ENCODE measurements at regions not wholly inside any gene's neighbourhood (a gene's known extent, or its start where the extent isn't known, plus 50 kb on each side); places are given as distances from the start of the nearest gene placed in this dataset.

DNA sequence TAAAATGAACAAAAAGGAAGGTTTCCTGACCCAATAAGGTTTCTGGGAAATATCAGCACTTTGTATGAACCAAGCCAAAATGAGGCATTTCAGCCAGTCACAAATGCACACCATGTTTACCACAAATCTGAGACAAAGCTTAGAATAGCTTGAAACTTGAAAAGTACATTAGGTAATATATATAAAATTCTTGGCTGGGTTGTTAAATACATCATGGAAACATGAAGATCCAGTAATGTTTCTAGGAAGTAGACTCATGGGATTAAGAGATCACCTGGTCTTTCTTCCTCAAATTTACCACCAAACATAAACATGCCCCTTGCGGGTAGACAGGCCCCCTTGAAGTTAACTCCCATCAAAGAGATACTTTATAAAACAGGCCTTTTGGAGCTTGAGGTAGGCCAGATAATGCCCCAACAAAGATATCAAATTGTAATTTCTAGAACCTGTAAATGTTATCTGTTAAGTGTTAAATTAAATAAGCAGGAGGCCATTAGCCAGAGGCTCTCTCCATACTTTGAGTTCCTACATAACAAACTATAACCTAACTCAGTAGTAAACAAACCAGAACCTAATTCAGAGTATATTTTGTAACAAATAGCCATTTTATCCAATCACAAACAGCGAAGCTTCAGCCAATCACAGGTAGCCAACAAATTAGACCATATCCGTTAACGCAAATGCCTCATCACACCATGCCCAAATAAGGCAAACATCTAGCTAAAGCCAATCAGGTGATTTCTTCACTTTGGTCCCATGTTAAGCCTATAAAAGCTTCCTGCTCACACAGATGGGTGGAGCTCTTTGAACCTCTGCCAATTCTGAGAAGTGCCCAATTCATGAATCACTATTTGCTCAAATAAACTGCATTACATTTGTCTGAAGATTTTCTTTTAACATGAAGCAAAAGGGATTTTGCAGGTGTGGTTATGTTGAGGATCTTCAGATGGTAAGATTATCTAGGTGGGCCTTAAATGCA lies 127.9 kb upstream of the TARS1 start (continued):
- TF ChIP-seq, protein P1, sequence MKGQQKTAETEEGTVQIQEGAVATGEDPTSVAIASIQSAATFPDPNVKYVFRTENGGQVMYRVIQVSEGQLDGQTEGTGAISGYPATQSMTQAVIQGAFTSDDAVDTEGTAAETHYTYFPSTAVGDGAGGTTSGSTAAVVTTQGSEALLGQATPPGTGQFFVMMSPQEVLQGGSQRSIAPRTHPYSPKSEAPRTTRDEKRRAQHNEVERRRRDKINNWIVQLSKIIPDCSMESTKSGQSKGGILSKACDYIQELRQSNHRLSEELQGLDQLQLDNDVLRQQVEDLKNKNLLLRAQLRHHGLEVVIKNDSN (IDR thresholded peaks at IDR 0.05; ENCODE audit: borderline replicate concordance, low read depth), result no peak
- TF ChIP-seq, protein P2, sequence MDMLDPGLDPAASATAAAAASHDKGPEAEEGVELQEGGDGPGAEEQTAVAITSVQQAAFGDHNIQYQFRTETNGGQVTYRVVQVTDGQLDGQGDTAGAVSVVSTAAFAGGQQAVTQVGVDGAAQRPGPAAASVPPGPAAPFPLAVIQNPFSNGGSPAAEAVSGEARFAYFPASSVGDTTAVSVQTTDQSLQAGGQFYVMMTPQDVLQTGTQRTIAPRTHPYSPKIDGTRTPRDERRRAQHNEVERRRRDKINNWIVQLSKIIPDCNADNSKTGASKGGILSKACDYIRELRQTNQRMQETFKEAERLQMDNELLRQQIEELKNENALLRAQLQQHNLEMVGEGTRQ (IDR thresholded peaks at IDR 0.05; ENCODE audit: borderline replicate concordance, low read depth, low read length), result no peak
- TF ChIP-seq TAF1 (IDR thresholded peaks at IDR 0.05; ENCODE audit: borderline replicate concordance, low read depth, low read length) (no peak), JUND (IDR thresholded peaks at IDR 0.05) (peak; percentile 25; the same call in 1 of the 2 replicates), FOSL2 (IDR thresholded peaks at IDR 0.05; ENCODE audit: borderline replicate concordance, low read depth) (peak; percentile 59; the same call in 1 of the 2 replicates), SMC3 (IDR thresholded peaks at IDR 0.05; ENCODE audit: low read depth, low read length) (no peak), RFX5 (IDR thresholded peaks at IDR 0.05; ENCODE audit: low read length) (no peak), ELF1 (IDR thresholded peaks at IDR 0.05) (no peak), YY1 (IDR thresholded peaks at IDR 0.05; ENCODE audit: low read depth) (no peak)

DNA sequence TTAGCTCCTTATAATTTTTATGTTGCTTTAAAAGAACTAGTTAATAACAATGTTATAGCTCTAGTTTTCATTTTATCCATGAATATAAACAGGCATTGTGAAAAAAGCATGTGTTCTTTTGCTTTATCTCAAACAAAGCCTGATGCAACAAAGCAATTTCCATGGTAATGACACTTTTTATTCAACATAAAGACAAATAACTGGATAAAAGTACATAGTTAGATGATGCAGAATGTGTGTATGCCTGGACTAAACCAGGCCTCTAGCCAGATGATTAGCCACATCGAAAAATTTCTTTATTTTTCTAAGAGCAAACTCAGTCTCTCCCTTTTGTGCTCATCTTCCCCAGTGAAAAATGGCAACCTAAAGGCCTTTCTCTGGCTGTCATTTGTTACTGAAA lies 125.6 kb upstream of the TARS1 start:
- ChIA-PET POLR2A (no interaction called here), CTCF (interaction anchor here (1.1 kb wide), 1 partner anchor 17 kb away, joined by 3 read pairs; no protein-coding TSS in a partner anchor)
- DNase-seq, result no peak
- Histone ChIP-seq H3K79me2 (ENCODE audit: insufficient read depth) (no peaks in the 10 kb centered on the region), H4K20me1 (ENCODE audit: insufficient read depth) (no peaks in the 10 kb centered on the region), H3K27ac (ENCODE audit: low read depth in 2 of 2, low read length in 1 of 2) (peak overlapping the region in 1 of 2 experiments; percentile 100; a peak in 2 of 4 replicates), H3K27me3 (ENCODE audit: insufficient read depth) (no peaks in the 10 kb centered on the region), H3K4me3 (ENCODE audit: low read depth in 2 of 2, low read length in 1 of 2) (no peak overlapping the region), H3K4me1 (ENCODE audit: control insufficient read depth in 1 of 2, insufficient read depth in 2 of 2, low read depth in 1 of 2, low read length in 1 of 2) (peaks cover 0 to 35% of the 10 kb centered on the region in 2 experiments; a peak in 3 of 4 replicates), H3F3A (replicated peaks; ENCODE audit: insufficient read depth) (peaks cover 60% of the 10 kb centered on the region), H3K36me3 (replicated peaks in 1 of 2; ENCODE audit: control insufficient read depth in 1 of 2, insufficient read depth in 2 of 2, low read length in 1 of 2) (no peaks in the 10 kb centered on the region), H3K9ac (no peak overlapping the region), H3K9me3 (no peaks in the 10 kb centered on the region), H3K4me2 (no peak overlapping the region), H2AFZ (ENCODE audit: low read depth) (peak overlapping the region; percentile 1; the same call in 1 of the 2 replicates), H3K9me2 (no peaks in the 10 kb centered on the region)
- 59% methylated on average over 1 of the region's 1 CpG for WGBS (ENCODE audit: low lambda C conversion rate)
- TF ChIP-seq TAF1 (IDR thresholded peaks at IDR 0.05; ENCODE audit: borderline replicate concordance, low read depth, low read length), result no peak
- TF ChIP-seq, protein P3, sequence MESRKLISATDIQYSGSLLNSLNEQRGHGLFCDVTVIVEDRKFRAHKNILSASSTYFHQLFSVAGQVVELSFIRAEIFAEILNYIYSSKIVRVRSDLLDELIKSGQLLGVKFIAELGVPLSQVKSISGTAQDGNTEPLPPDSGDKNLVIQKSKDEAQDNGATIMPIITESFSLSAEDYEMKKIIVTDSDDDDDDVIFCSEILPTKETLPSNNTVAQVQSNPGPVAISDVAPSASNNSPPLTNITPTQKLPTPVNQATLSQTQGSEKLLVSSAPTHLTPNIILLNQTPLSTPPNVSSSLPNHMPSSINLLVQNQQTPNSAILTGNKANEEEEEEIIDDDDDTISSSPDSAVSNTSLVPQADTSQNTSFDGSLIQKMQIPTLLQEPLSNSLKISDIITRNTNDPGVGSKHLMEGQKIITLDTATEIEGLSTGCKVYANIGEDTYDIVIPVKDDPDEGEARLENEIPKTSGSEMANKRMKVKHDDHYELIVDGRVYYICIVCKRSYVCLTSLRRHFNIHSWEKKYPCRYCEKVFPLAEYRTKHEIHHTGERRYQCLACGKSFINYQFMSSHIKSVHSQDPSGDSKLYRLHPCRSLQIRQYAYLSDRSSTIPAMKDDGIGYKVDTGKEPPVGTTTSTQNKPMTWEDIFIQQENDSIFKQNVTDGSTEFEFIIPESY (IDR thresholded peaks at IDR 0.05; ENCODE audit: borderline replicate concordance, low read depth), result no peak
- TF ChIP-seq, protein P4, sequence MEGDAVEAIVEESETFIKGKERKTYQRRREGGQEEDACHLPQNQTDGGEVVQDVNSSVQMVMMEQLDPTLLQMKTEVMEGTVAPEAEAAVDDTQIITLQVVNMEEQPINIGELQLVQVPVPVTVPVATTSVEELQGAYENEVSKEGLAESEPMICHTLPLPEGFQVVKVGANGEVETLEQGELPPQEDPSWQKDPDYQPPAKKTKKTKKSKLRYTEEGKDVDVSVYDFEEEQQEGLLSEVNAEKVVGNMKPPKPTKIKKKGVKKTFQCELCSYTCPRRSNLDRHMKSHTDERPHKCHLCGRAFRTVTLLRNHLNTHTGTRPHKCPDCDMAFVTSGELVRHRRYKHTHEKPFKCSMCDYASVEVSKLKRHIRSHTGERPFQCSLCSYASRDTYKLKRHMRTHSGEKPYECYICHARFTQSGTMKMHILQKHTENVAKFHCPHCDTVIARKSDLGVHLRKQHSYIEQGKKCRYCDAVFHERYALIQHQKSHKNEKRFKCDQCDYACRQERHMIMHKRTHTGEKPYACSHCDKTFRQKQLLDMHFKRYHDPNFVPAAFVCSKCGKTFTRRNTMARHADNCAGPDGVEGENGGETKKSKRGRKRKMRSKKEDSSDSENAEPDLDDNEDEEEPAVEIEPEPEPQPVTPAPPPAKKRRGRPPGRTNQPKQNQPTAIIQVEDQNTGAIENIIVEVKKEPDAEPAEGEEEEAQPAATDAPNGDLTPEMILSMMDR (IDR thresholded peaks at IDR 0.05), result no peak
- TF ChIP-seq RAD21 (IDR thresholded peaks at IDR 0.05; ENCODE audit: low read length), result no peak
- no peak for TF ChIP-seq NFIC (IDR thresholded peaks at IDR 0.05; ENCODE audit: borderline replicate concordance)
- TF ChIP-seq, protein P2 (IDR thresholded peaks at IDR 0.05; ENCODE audit: borderline replicate concordance, low read depth, low read length), result no peak
- no peak for TF ChIP-seq YY1 (IDR thresholded peaks at IDR 0.05; ENCODE audit: low read depth)
- TF ChIP-seq MXI1 (IDR thresholded peaks at IDR 0.05; ENCODE audit: low read depth, low read length), result no peak
- no peak for TF ChIP-seq TCF12 (IDR thresholded peaks at IDR 0.05)
- no peak for TF ChIP-seq POLR2AphosphoS5 (IDR thresholded peaks at IDR 0.05; ENCODE audit: low read depth, low read length)
- TF ChIP-seq, protein P5, sequence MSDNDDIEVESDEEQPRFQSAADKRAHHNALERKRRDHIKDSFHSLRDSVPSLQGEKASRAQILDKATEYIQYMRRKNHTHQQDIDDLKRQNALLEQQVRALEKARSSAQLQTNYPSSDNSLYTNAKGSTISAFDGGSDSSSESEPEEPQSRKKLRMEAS (IDR thresholded peaks at IDR 0.05; ENCODE audit: low read depth), result no peak
- TF ChIP-seq MEF2A (IDR thresholded peaks at IDR 0.05; ENCODE audit: borderline replicate concordance, low read depth), result no peak
- no peak for TF ChIP-seq NRF1 (IDR thresholded peaks at IDR 0.05; ENCODE audit: low read depth, low read length)
- TF ChIP-seq, protein P6, sequence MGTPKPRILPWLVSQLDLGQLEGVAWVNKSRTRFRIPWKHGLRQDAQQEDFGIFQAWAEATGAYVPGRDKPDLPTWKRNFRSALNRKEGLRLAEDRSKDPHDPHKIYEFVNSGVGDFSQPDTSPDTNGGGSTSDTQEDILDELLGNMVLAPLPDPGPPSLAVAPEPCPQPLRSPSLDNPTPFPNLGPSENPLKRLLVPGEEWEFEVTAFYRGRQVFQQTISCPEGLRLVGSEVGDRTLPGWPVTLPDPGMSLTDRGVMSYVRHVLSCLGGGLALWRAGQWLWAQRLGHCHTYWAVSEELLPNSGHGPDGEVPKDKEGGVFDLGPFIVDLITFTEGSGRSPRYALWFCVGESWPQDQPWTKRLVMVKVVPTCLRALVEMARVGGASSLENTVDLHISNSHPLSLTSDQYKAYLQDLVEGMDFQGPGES (IDR thresholded peaks at IDR 0.05; ENCODE audit: low read depth, low read length), result no peak
- TF ChIP-seq CHD2 (IDR thresholded peaks at IDR 0.05; ENCODE audit: low read length, partially characterized antibody), result no peak
- no peak for TF ChIP-seq SIN3A (IDR thresholded peaks at IDR 0.05; ENCODE audit: borderline replicate concordance, low read depth, low read length)
- no peak for TF ChIP-seq RXRA (IDR thresholded peaks at IDR 0.05; ENCODE audit: borderline replicate concordance, low read depth)
